Mesenchymal stem cell (in vitro differentiated cells and primary cell): ENCODE measurements at regions not wholly inside any gene's neighbourhood (a gene's known extent, or its start where the extent isn't known, plus 50 kb on each side); places are given as distances from the start of the nearest gene placed in this dataset.

Experiments used
- DNase-seq: peaks from one replicate; pipeline ENCODE4 v3.0.0-alpha.2; 2013
- H2AFZ ChIP-seq: one replicate; pipeline ENCODE4 v1.6.1; 2013; ENCODE audit warnings: low read depth, mild to moderate bottlenecking, control low read depth, inconsistent platforms, low read length, moderate library complexity
- H2AK5ac ChIP-seq: 2 replicates; pipeline ENCODE4 v1.6.1; 2013; ENCODE audit warnings: low read length, moderate library complexity, mild to moderate bottlenecking, inconsistent platforms; ENCODE audit not compliant: severe bottlenecking
- H2BK120ac ChIP-seq: one replicate; pipeline ENCODE4 v1.6.1; 2013; ENCODE audit warnings: low read depth, mild to moderate bottlenecking, inconsistent platforms, low read length, moderate library complexity
- H2BK12ac ChIP-seq, 2 experiments: one replicate each; pipeline ENCODE4 v1.6.1; 2013; ENCODE audit warnings: inconsistent platforms in 2 of 2, low read length in 2 of 2, mild to moderate bottlenecking in 2 of 2, moderate library complexity in 2 of 2, control low read depth in 1 of 2
- H2BK15ac ChIP-seq: one replicate; pipeline ENCODE4 v1.6.1; 2013; ENCODE audit warnings: mild to moderate bottlenecking, low read depth, inconsistent platforms; ENCODE audit not compliant: poor library complexity, severe bottlenecking
- H2BK5ac ChIP-seq: 2 replicates; pipeline ENCODE4 v1.6.1; 2013; ENCODE audit warnings: low read depth, mild to moderate bottlenecking, low read length, control low read depth, inconsistent platforms; ENCODE audit not compliant: poor library complexity, severe bottlenecking
- H3K14ac ChIP-seq, 2 experiments: one replicate each; pipeline ENCODE4 v1.6.1; 2013; ENCODE audit warnings: inconsistent platforms in 2 of 2, low read length in 2 of 2, control low read depth in 1 of 2, mild to moderate bottlenecking in 1 of 2, moderate library complexity in 1 of 2
- H3K18ac ChIP-seq, 2 experiments: one replicate each; pipeline ENCODE4 v1.6.1; 2013; ENCODE audit warnings: inconsistent platforms in 2 of 2, low read length in 2 of 2, control low read depth in 1 of 2, low read depth in 1 of 2, mild to moderate bottlenecking in 1 of 2
- H3K23ac ChIP-seq, 2 experiments: one replicate each; pipeline ENCODE4 v1.6.1; 2013; ENCODE audit warnings: inconsistent platforms in 2 of 2, low read length in 2 of 2, mild to moderate bottlenecking in 2 of 2, moderate library complexity in 2 of 2, control low read depth in 1 of 2
- H3K27ac ChIP-seq: 2 replicates; pipeline ENCODE4 v1.5.1; 2013; ENCODE audit warnings: mild to moderate bottlenecking, moderate library complexity, low read length, control low read depth, inconsistent platforms; ENCODE audit not compliant: poor library complexity, severe bottlenecking
- H3K27me3 ChIP-seq, 2 experiments: 2 replicates each; pipeline versions ENCODE4 v1.6.1 to v1.7.0; 2013; ENCODE audit warnings: low read length in 2 of 2, mild to moderate bottlenecking in 2 of 2, moderate library complexity in 2 of 2, control low read depth in 1 of 2, inconsistent platforms in 1 of 2; ENCODE audit not compliant: control insufficient read depth in 1 of 2, insufficient read depth in 1 of 2
- H3K36me3 ChIP-seq, 2 experiments: 2 replicates each; pipeline versions ENCODE4 v1.6.1 to v1.7.0; 2013; ENCODE audit warnings: low read length in 2 of 2, control low read depth in 1 of 2, inconsistent platforms in 1 of 2, low read depth in 1 of 2, mild to moderate bottlenecking in 1 of 2; ENCODE audit not compliant: insufficient read depth in 2 of 2, control insufficient read depth in 1 of 2
- H3K4ac ChIP-seq, 2 experiments: one replicate each; pipeline ENCODE4 v1.6.1; 2013; ENCODE audit warnings: inconsistent platforms in 2 of 2, low read length in 2 of 2, mild to moderate bottlenecking in 2 of 2, moderate library complexity in 2 of 2, control low read depth in 1 of 2, low read depth in 1 of 2
- H3K4me1 ChIP-seq: 2 replicates; pipeline ENCODE4 v1.6.1; 2013; ENCODE audit warnings: low read depth, low read length, control low read depth; ENCODE audit not compliant: control insufficient read depth, insufficient read depth
- H3K4me2 ChIP-seq: 2 replicates; pipeline ENCODE4 v1.6.1; 2013; ENCODE audit warnings: low read length, mild to moderate bottlenecking, inconsistent platforms; ENCODE audit not compliant: poor library complexity, severe bottlenecking
- H3K4me3 ChIP-seq, 2 experiments: 2 replicates each; pipeline versions ENCODE4 v1.5.1 to v1.7.0; 2013; ENCODE audit warnings: low read length in 2 of 2, mild to moderate bottlenecking in 2 of 2, control low read depth in 1 of 2, low read depth in 1 of 2; ENCODE audit not compliant: insufficient read depth in 1 of 2
- H3K79me1 ChIP-seq: replicated peaks from 2 replicates; pipeline ENCODE4 v1.6.1; 2013; ENCODE audit warnings: mild to moderate bottlenecking, control low read depth, low read length, inconsistent platforms; ENCODE audit not compliant: poor library complexity, severe bottlenecking
- H3K9ac ChIP-seq: 2 replicates; pipeline ENCODE4 v1.7.0; 2013; ENCODE audit warnings: mild to moderate bottlenecking, low read length, moderate library complexity
- H3K9me3 ChIP-seq: 2 replicates; pipeline ENCODE4 v1.7.0; 2013; ENCODE audit warnings: mild to moderate bottlenecking, low read length; ENCODE audit not compliant: control insufficient read depth
- H4K8ac ChIP-seq: one replicate; pipeline ENCODE4 v1.6.1; 2013; ENCODE audit warnings: inconsistent platforms, mild to moderate bottlenecking, low read length, moderate library complexity
- H4K91ac ChIP-seq: one replicate; pipeline ENCODE4 v1.6.1; 2013; ENCODE audit warnings: mild to moderate bottlenecking, low read length, inconsistent platforms
- WGBS: methylation state at CpG from one replicate; pipeline ENCODE4 v1.1.7; 2013; ENCODE audit warnings: mixed read lengths; 5-methylcytosine and 5-hydroxymethylcytosine counted together

DNA sequence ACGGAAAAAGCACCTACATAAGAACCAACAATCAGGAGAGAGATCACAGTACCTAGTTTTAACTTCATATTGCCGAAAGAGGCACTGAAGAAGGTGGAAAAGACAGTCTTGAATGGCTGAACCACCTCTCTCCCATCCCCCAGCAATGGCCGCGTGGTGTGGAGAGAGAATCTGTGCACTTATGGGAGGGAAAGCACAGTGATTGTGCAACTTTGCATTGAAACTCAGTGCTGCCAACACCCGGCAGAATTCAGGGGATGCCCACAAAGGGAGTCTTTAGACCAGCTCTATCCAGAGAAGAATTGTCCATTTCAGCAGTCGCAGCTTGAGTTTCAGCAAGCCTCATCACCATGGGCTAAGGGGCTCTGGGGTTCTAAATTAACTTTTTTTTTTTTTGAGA, 186.3 kb upstream of the USP25 start:
- H2BK120ac ChIP-seq = no peak overlapping the region
- no peak overlapping the region for H3K9ac ChIP-seq
- H3K4me2 ChIP-seq = no peak overlapping the region
- H4K91ac ChIP-seq = no peak overlapping the region
- no peak overlapping the region for H3K27ac ChIP-seq
- H4K8ac ChIP-seq = no peak overlapping the region
- no peaks in the 10 kb centered on the region for H3K27me3 ChIP-seq
- no peak overlapping the region for H2AFZ ChIP-seq
- no peak overlapping the region for H3K23ac ChIP-seq
- no peak overlapping the region for H3K14ac ChIP-seq
- no peak overlapping the region for H2BK5ac ChIP-seq
- no peak overlapping the region for H2AK5ac ChIP-seq
- H2BK15ac ChIP-seq = no peak overlapping the region
- no peak overlapping the region for H3K18ac ChIP-seq
- no peak for DNase-seq
- H3K79me1 ChIP-seq = no peaks in the 10 kb centered on the region
- H3K9me3 ChIP-seq = no peaks in the 10 kb centered on the region
- H3K36me3 ChIP-seq = no peaks in the 10 kb centered on the region
- no peak overlapping the region for H3K4me3 ChIP-seq
- no peak overlapping the region for H2BK12ac ChIP-seq
- WGBS = 89% methylated on average over 6 of the region's 6 CpGs
- H3K4ac ChIP-seq = no peak overlapping the region
- peaks cover 1% of the 10 kb centered on the region for H3K4me1 ChIP-seq

GRCh38 chr21:15549671-15550070, 180.1 kb upstream of the USP25 start:
- Histone ChIP-seq H3K27me3 (no peaks in the 10 kb centered on the region), H4K8ac (no peak overlapping the region), H2AK5ac (no peak overlapping the region), H3K79me1 (no peaks in the 10 kb centered on the region), H4K91ac (no peak overlapping the region), H3K36me3 (no peaks in the 10 kb centered on the region), H3K4ac (no peak overlapping the region), H3K4me1 (no peaks in the 10 kb centered on the region), H3K18ac (no peak overlapping the region), H3K4me2 (no peak overlapping the region), H3K4me3 (no peak overlapping the region), H3K9me3 (no peaks in the 10 kb centered on the region), H3K9ac (no peak overlapping the region), H2BK5ac (no peak overlapping the region), H2BK15ac (no peak overlapping the region), H2BK120ac (no peak overlapping the region), H3K27ac (no peak overlapping the region), H3K14ac (no peak overlapping the region), H2AFZ (no peak overlapping the region), H3K23ac (no peak overlapping the region), H2BK12ac (no peak overlapping the region)
- 52% methylated on average over 3 of the region's 3 CpGs for WGBS
- peak; percentile 8 for DNase-seq

DNA sequence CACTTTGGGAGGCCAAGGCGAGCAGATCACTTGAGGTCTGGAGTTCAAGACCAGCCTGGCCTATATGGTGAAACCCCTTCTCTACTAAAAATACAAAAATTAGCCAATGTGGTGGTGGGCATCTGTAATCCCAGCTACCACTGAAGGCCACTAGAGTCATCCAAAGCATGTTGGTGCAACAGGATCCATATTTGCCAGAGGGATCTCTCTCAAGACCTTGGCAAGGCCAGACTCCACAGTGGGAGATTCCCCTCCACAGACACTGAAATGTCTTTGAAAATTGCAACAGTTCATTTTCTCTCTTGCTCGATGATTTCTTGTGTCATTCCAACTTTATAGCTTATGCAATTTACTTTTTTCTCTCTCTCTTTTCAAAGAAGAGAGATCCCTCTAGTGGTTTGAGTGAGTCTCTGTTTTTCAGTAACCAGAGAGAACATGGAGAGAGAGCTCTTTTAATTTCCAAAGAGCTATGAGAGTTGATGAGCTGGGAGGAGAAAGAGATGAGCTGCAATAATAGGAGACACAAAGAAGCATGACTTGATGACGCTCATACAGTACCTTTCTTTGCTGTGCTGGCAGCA, 176.8 kb upstream of the USP25 start:
- Histone ChIP-seq H3K4me1 (no peaks in the 10 kb centered on the region), H3K36me3 (no peaks in the 10 kb centered on the region), H3K4me2 (no peak overlapping the region), H3K4me3 (no peak overlapping the region), H2BK15ac (no peak overlapping the region), H3K9ac (no peak overlapping the region), H2BK120ac (no peak overlapping the region), H3K79me1 (no peaks in the 10 kb centered on the region), H4K8ac (no peak overlapping the region), H3K27me3 (no peaks in the 10 kb centered on the region), H3K18ac (no peak overlapping the region), H3K27ac (no peak overlapping the region), H3K9me3 (no peaks in the 10 kb centered on the region), H2AFZ (no peak overlapping the region), H2BK5ac (no peak overlapping the region), H2BK12ac (no peak overlapping the region), H3K14ac (no peak overlapping the region), H4K91ac (no peak overlapping the region), H2AK5ac (no peak overlapping the region), H3K4ac (no peak overlapping the region), H3K23ac (no peak overlapping the region)
- peak; percentile 25 for DNase-seq
- 70% methylated on average over 1 of the region's 3 CpGs for WGBS

DNA sequence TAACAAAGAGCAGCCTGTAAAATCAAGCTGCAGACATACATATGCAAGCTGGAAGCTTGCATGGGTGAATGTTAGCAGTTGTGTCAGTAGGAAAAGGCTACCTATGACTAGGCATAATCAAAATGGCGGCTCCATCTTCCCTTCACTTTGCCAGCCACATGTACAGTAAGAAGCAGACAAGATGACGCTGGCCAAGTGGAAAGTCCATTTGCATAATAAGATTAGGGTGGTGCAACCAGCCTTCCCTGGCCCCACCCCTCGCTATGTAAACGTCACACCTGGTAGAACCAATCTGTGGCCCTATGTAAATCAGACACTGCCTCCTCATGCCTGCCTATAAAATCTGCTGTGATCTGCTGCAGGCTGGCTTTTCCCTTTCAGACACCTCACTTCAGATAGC, 171.9 kb upstream of the USP25 start:
- Histone ChIP-seq H2AFZ (no peak overlapping the region), H3K4me3 (no peak overlapping the region), H3K4me1 (no peaks in the 10 kb centered on the region), H3K18ac (no peak overlapping the region), H3K36me3 (no peaks in the 10 kb centered on the region), H3K4ac (no peak overlapping the region), H2BK5ac (no peak overlapping the region), H4K91ac (no peak overlapping the region), H2BK120ac (no peak overlapping the region), H3K14ac (no peak overlapping the region), H2AK5ac (no peak overlapping the region), H3K9me3 (no peaks in the 10 kb centered on the region), H2BK15ac (no peak overlapping the region), H3K27ac (no peak overlapping the region), H2BK12ac (no peak overlapping the region), H4K8ac (no peak overlapping the region), H3K79me1 (no peaks in the 10 kb centered on the region), H3K23ac (no peak overlapping the region), H3K9ac (no peak overlapping the region), H3K27me3 (peaks cover 0 to 7% of the 10 kb centered on the region in 2 experiments), H3K4me2 (no peak overlapping the region)
- no peak for DNase-seq
- WGBS = 85% methylated on average over 4 of the region's 4 CpGs
